CD4-positive, alpha-beta T cell (primary cell): ENCODE measurements at regions not wholly inside any gene's neighbourhood (a gene's known extent, or its start where the extent isn't known, plus 50 kb on each side); places are given as distances from the start of the nearest gene placed in this dataset.
A peak's percentile ranks its signal among the peaks of the same experiment; 100 is the strongest.

Experiments used
- ATAC-seq: fragments of 200-7000 bp; cut with Tn5 transposase; one replicate; pipeline ENCODE4 v1.10.0; 2022; ENCODE audit warnings: mild to moderate bottlenecking; ENCODE audit not compliant: poor library complexity
- CTCF ChIA-PET: fragments of 350-600 bp; sonication (Branson Sonifier 250); formaldehyde crosslinking; loops from one replicate; lab custom pipeline; 2021; ENCODE audit warnings: antibody characterized with exemption, inconsistent platforms; lab: Charles Lee
- POLR2A ChIA-PET: fragments of 350-600 bp; sonication (Branson Sonifier 250); formaldehyde crosslinking; loops from one replicate; lab custom pipeline; 2021; ENCODE audit warnings: antibody characterized with exemption, inconsistent platforms; lab: Charles Lee
- DNase-seq, 14 experiments: peaks; one replicate each; pipeline ENCODE4 v3.0.0-alpha.2; 2013 to 2020; ENCODE audit warnings: mixed read lengths in 2 of 14
- H3K27ac ChIP-seq, 2 donors: one replicate each; pipeline versions ENCODE4 v1.5.1 to v1.7.0; 2013; ENCODE audit warnings: low read length in 2 of 2, low read depth in 1 of 2, mild to moderate bottlenecking in 1 of 2
- H3K27me3 ChIP-seq, 2 experiments: 1 replicate in 1 of 2; 2 replicates in 1 of 2; pipeline versions ENCODE4 v1.6.1 to v1.7.0; 2013; ENCODE audit warnings: low read length in 2 of 2, control low read depth in 1 of 2, mild to moderate bottlenecking in 1 of 2, moderate library complexity in 1 of 2; ENCODE audit not compliant: insufficient read depth in 2 of 2, control insufficient read depth in 1 of 2
- H3K36me3 ChIP-seq: one replicate; pipeline ENCODE4 v1.6.1; 2013; ENCODE audit warnings: low read length, control low read depth; ENCODE audit not compliant: insufficient read depth
- H3K4me1 ChIP-seq: one replicate; pipeline ENCODE4 v1.6.1; 2013; ENCODE audit warnings: low read length, control low read depth; ENCODE audit not compliant: insufficient read depth
- H3K4me3 ChIP-seq: one replicate; pipeline ENCODE4 v1.5.1; 2013; ENCODE audit warnings: mild to moderate bottlenecking, low read length, moderate library complexity
- H3K9me3 ChIP-seq, 2 experiments: 1 replicate in 1 of 2; 2 replicates in 1 of 2; pipeline versions ENCODE4 v1.6.1 to v1.7.0; 2013; ENCODE audit warnings: low read length in 2 of 2, mild to moderate bottlenecking in 2 of 2, control low read depth in 1 of 2, moderate library complexity in 1 of 2; ENCODE audit not compliant: control insufficient read depth in 1 of 2, insufficient read depth in 1 of 2
- H3K27ac Mint-ChIP-seq: one replicate; pipeline ENCODE4 v1.8.0; 2020; ENCODE audit warnings: mixed read lengths
- H3K27me3 Mint-ChIP-seq: one replicate; pipeline ENCODE4 v1.8.0; 2021; ENCODE audit warnings: mixed read lengths
- H3K36me3 Mint-ChIP-seq: one replicate; pipeline ENCODE4 v1.8.0; 2021; ENCODE audit warnings: low read depth, mixed read lengths
- H3K4me1 Mint-ChIP-seq: one replicate; pipeline ENCODE4 v1.8.0; 2021; ENCODE audit warnings: low read depth, mixed read lengths
- H3K4me3 Mint-ChIP-seq: one replicate; pipeline ENCODE4 v1.8.0; 2020; ENCODE audit warnings: mild to moderate bottlenecking, mixed read lengths
- H3K9me3 Mint-ChIP-seq: one replicate; pipeline ENCODE4 v1.8.0; 2020; ENCODE audit warnings: mixed read lengths
- CTCF ChIP-seq: fragments of 200-600 bp; IDR thresholded peaks from one replicate; pipeline ENCODE4 v1.8.0; 2022; ENCODE audit warnings: antibody characterized with exemption, mild to moderate bottlenecking
- intact Hi-C, 2 experiments: fragments of 100-400 bp; cut with DNase I in 1 of 2; cut with micrococcal nuclease in 1 of 2; formaldehyde crosslinking; loops; one replicate each; pipeline versions ENCODE4 v1.15.1 to v1.9.0; 2023 to 2025; cut with DNase I, micrococcal nuclease

GRCh38 chr12:67578976-67579661 lies 69.4 kb upstream of the DYRK2 start:
- TF ChIP-seq CTCF, result no peak
- Histone ChIP-seq H3K27me3 (no peaks in the 10 kb centered on the region), H3K27ac (peak overlapping the region in 1 of 2 donors; percentile 32), H3K4me1 (peaks cover 22% of the 10 kb centered on the region), H3K9me3 (no peaks in the 10 kb centered on the region), H3K36me3 (no peaks in the 10 kb centered on the region), H3K4me3 (peak overlapping the region; percentile 1)
- H3K9me3 Mint-ChIP-seq, result peaks cover 4% of the 10 kb centered on the region
- H3K27me3 Mint-ChIP-seq, result no peaks in the 10 kb centered on the region
- intact Hi-C loops, result loop anchor here in 1 of 2 experiments (1.0 to 5.0 kb wide), 3 partner anchors 11 to 73 kb away; no protein-coding TSS in a partner anchor
- peak overlapping the region; percentile 22 for H3K27ac Mint-ChIP-seq
- POLR2A ChIA-PET, result interaction anchor here (0.6 to 5.5 kb wide), 25 partner anchors 9 to 367 kb away, joined by 3 to 80 read pairs (median 4); partner anchors contain the start of genes CAND1 and DYRK2
- peaks cover 63% of the 10 kb centered on the region for H3K4me1 Mint-ChIP-seq
- DNase-seq (peak in 6 of 14 experiments; percentile 4 to 88 (median 46)), ATAC-seq (peak; percentile 79)
- peak overlapping the region; percentile 58 for H3K4me3 Mint-ChIP-seq
- CTCF ChIA-PET, result interaction anchor here (1.0 to 2.0 kb wide), 4 partner anchors 15 to 51 kb away, joined by 3 to 7 read pairs (median 3); no protein-coding TSS in a partner anchor
- H3K36me3 Mint-ChIP-seq, result no peaks in the 10 kb centered on the region

GRCh38 chr12:67579662-67580003 lies 68.9 kb upstream of the DYRK2 start:
- ATAC-seq (peak; percentile 41), DNase-seq (no peak)
- H3K4me1 Mint-ChIP-seq, result peaks cover 66% of the 10 kb centered on the region
- Histone ChIP-seq H3K27ac (peak overlapping the region in 1 of 2 donors; percentile 32), H3K4me3 (no peak overlapping the region), H3K4me1 (peaks cover 22% of the 10 kb centered on the region), H3K27me3 (no peaks in the 10 kb centered on the region), H3K9me3 (no peaks in the 10 kb centered on the region), H3K36me3 (no peaks in the 10 kb centered on the region)
- H3K4me3 Mint-ChIP-seq, result peak overlapping the region; percentile 58
- peak overlapping the region; percentile 22 for H3K27ac Mint-ChIP-seq
- TF ChIP-seq CTCF, result no peak
- CTCF ChIA-PET, result interaction anchor here (1.0 to 2.0 kb wide), 4 partner anchors 14 to 51 kb away, joined by 3 to 7 read pairs (median 3); no protein-coding TSS in a partner anchor
- H3K9me3 Mint-ChIP-seq, result peaks cover 4% of the 10 kb centered on the region
- H3K27me3 Mint-ChIP-seq, result no peaks in the 10 kb centered on the region
- H3K36me3 Mint-ChIP-seq, result no peaks in the 10 kb centered on the region
- intact Hi-C loops, result loop anchor here in 1 of 2 experiments (1.0 to 5.0 kb wide), 3 partner anchors 11 to 73 kb away; no protein-coding TSS in a partner anchor
- POLR2A ChIA-PET, result interaction anchor here (0.7 to 5.5 kb wide), 22 partner anchors 9 to 311 kb away, joined by 3 to 80 read pairs (median 4); partner anchors contain the start of genes CAND1 and DYRK2

GRCh38 chr12:67582238-67582834 lies 66.2 kb upstream of the DYRK2 start:
- Histone ChIP-seq H3K9me3 (no peaks in the 10 kb centered on the region), H3K36me3 (no peaks in the 10 kb centered on the region), H3K27ac (no peak overlapping the region), H3K4me3 (no peak overlapping the region), H3K4me1 (peaks cover 22% of the 10 kb centered on the region), H3K27me3 (no peaks in the 10 kb centered on the region)
- intact Hi-C loops, result no loop called here
- no peak for TF ChIP-seq CTCF
- Mint-ChIP-seq H3K9me3 (peaks cover 2% of the 10 kb centered on the region), H3K27ac (no peak overlapping the region), H3K27me3 (no peaks in the 10 kb centered on the region), H3K36me3 (no peaks in the 10 kb centered on the region), H3K4me1 (peaks cover 73% of the 10 kb centered on the region), H3K4me3 (no peak overlapping the region)
- ChIA-PET CTCF (no interaction called here), POLR2A (interaction anchor here (5.5 kb wide), 1 partner anchor 10 kb away, joined by 65 read pairs; no protein-coding TSS in a partner anchor)
- DNase-seq, result no peak
- no peak for ATAC-seq
